ENCODE measurements at regions not wholly inside any gene's neighbourhood (a gene's known extent, or its start where the extent isn't known, plus 50 kb on each side); places are given as distances from the start of the nearest gene placed in this dataset.
"Not testable (repeated sequence)": the region's sequence is repeated elsewhere in the genome, so short reads cannot be mapped to it uniquely, and the experiment has no call there.

DNA sequence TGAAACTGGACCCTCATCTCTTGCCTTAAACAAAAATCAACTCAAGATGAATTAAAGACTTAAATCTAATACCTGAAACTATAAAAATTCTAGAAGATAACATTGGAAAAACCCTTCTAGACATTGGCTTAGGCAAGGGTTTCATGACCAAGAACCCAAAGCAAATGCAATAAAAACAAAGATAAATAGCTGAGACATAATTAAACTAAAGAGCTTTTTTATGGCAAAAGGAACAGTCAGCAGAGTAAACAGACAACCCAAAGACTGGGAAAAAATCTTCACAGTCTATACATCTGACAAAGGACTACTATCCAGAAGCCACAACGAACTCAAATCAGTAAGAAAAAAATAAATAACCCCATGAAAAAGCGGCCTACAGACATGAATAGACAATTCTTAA lies 446.9 kb upstream of the TRPC7 start:
- TF ChIP-seq, protein P1, sequence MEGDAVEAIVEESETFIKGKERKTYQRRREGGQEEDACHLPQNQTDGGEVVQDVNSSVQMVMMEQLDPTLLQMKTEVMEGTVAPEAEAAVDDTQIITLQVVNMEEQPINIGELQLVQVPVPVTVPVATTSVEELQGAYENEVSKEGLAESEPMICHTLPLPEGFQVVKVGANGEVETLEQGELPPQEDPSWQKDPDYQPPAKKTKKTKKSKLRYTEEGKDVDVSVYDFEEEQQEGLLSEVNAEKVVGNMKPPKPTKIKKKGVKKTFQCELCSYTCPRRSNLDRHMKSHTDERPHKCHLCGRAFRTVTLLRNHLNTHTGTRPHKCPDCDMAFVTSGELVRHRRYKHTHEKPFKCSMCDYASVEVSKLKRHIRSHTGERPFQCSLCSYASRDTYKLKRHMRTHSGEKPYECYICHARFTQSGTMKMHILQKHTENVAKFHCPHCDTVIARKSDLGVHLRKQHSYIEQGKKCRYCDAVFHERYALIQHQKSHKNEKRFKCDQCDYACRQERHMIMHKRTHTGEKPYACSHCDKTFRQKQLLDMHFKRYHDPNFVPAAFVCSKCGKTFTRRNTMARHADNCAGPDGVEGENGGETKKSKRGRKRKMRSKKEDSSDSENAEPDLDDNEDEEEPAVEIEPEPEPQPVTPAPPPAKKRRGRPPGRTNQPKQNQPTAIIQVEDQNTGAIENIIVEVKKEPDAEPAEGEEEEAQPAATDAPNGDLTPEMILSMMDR (IDR thresholded peaks at IDR 0.05) = not testable (repeated sequence)
- not testable (repeated sequence) for TF ChIP-seq POLR2A (IDR thresholded peaks at IDR 0.05)
